ENCODE measurements at regions not wholly inside any gene's neighbourhood (a gene's known extent, or its start where the extent isn't known, plus 50 kb on each side); places are given as distances from the start of the nearest gene placed in this dataset.

GRCh38 chr11:130787973-130788570 is 128.2 kb downstream of the SNX19 start:
- TF ChIP-seq CTCF (IDR thresholded peaks at IDR 0.05) (no peak), POLR2A (IDR thresholded peaks at IDR 0.05) (no peak)
